Activated naive CD4-positive, alpha-beta T cell treated with anti-CD3 and anti-CD28 coated beads, Interleukin-2, amount 50 U/mL, for 72 hours (primary cell): ENCODE measurements at regions not wholly inside any gene's neighbourhood (a gene's known extent, or its start where the extent isn't known, plus 50 kb on each side); places are given as distances from the start of the nearest gene placed in this dataset.

Source experiments
- ATAC-seq, 2 donors: fragments of 150-1000 bp; cut with Tn5 transposase; 2 replicates each; pipeline ENCODE4 v1.10.0; 2021; ENCODE audit warnings: mild to moderate bottlenecking in 2 of 2, moderate library complexity in 2 of 2
- DNase-seq, 2 donors: peaks; one replicate each; pipeline ENCODE4 v3.0.0; 2021 to 2022; ENCODE audit warnings: low spot score in 2 of 2
- H3K27ac Mint-ChIP-seq, 2 donors: one replicate each; pipeline ENCODE4 v1.8.0; 2022; ENCODE audit warnings: mild to moderate bottlenecking in 2 of 2, mixed read lengths in 2 of 2
- H3K36me3 Mint-ChIP-seq, 2 donors: one replicate each; pipeline ENCODE4 v1.8.0; 2022; ENCODE audit warnings: mixed read lengths in 2 of 2
- H3K9me3 Mint-ChIP-seq, 2 donors: one replicate each; pipeline ENCODE4 v1.8.0; 2022; ENCODE audit warnings: mixed read lengths in 2 of 2

GRCh38 chr1:224486801-224487583 lies 52.4 kb upstream of the WDR26 start:
- no peak overlapping the region for H3K27ac Mint-ChIP-seq
- H3K36me3 Mint-ChIP-seq: no peaks in the 10 kb centered on the region
- ATAC-seq (no peak), DNase-seq (no peak)
- H3K9me3 Mint-ChIP-seq: no peaks in the 10 kb centered on the region

- DNase-seq (no peak), ATAC-seq (peak; percentile 89 to 95)
- H3K27ac Mint-ChIP-seq: peak overlapping the region; percentile 24 to 75
Observed at GRCh38 chr1:224488806-224489499, 54.4 kb upstream of the WDR26 start.

GRCh38 chr1:224489534-224490365 lies 55.2 kb upstream of the WDR26 start:
- DNase-seq: no peak
- Mint-ChIP-seq H3K27ac (peak overlapping the region in 1 of 2 donors; percentile 75), H3K36me3 (peaks cover 0 to 1% of the 10 kb centered on the region in 2 donors), H3K9me3 (no peaks in the 10 kb centered on the region)
- no peak for ATAC-seq

More at GRCh38 chr1:224488806-224489499, 54.4 kb upstream of the WDR26 start:
- H3K36me3 Mint-ChIP-seq: no peaks in the 10 kb centered on the region
- H3K9me3 Mint-ChIP-seq: no peaks in the 10 kb centered on the region

- Mint-ChIP-seq H3K9me3 (no peaks in the 10 kb centered on the region), H3K36me3 (peaks cover 0 to 12% of the 10 kb centered on the region in 2 donors), H3K27ac (no peak overlapping the region)
- DNase-seq (no peak), ATAC-seq (no peak)
Observed at GRCh38 chr1:224490549-224491537, 56.2 kb upstream of the WDR26 start.

GRCh38 chr1:224492015-224492414 lies 57.4 kb upstream of the WDR26 start:
- Mint-ChIP-seq H3K27ac (no peak overlapping the region), H3K36me3 (peaks cover 0 to 24% of the 10 kb centered on the region in 2 donors), H3K9me3 (peaks cover 0 to 3% of the 10 kb centered on the region in 2 donors)
- DNase-seq (no peak), ATAC-seq (no peak)

GRCh38 chr1:224492632-224493031 lies 58.0 kb upstream of the WDR26 start:
- DNase-seq: no peak
- no peak for ATAC-seq
- peaks cover 0 to 26% of the 10 kb centered on the region in 2 donors for H3K36me3 Mint-ChIP-seq
- no peak overlapping the region for H3K27ac Mint-ChIP-seq
- H3K9me3 Mint-ChIP-seq: peaks cover 0 to 5% of the 10 kb centered on the region in 2 donors

- no peak for ATAC-seq
- H3K36me3 Mint-ChIP-seq: peaks cover 0 to 26% of the 10 kb centered on the region in 2 donors
- H3K9me3 Mint-ChIP-seq: peaks cover 3 to 5% of the 10 kb centered on the region in 2 donors
- DNase-seq: no peak
- H3K27ac Mint-ChIP-seq: no peak overlapping the region
Observed at GRCh38 chr1:224493269-224493668, 58.7 kb upstream of the WDR26 start.

- Mint-ChIP-seq H3K36me3 (peaks cover 0 to 28% of the 10 kb centered on the region in 2 donors), H3K9me3 (peaks cover 3 to 5% of the 10 kb centered on the region in 2 donors), H3K27ac (no peak overlapping the region)
- DNase-seq (no peak), ATAC-seq (no peak)
Observed at GRCh38 chr1:224494343-224494742, 59.7 kb upstream of the WDR26 start.

- peak overlapping the region in 1 of 2 donors; percentile 7 for H3K27ac Mint-ChIP-seq
- peaks cover 0 to 37% of the 10 kb centered on the region in 2 donors for H3K36me3 Mint-ChIP-seq
Observed at GRCh38 chr1:224495866-224496265, 61.3 kb upstream of the WDR26 start.

GRCh38 chr1:224496826-224497225 lies 62.2 kb upstream of the WDR26 start:
- Mint-ChIP-seq H3K36me3 (peaks cover 0 to 39% of the 10 kb centered on the region in 2 donors), H3K27ac (peak overlapping the region in 1 of 2 donors; percentile 7), H3K9me3 (peaks cover 3 to 5% of the 10 kb centered on the region in 2 donors)
- ATAC-seq: no peak
- DNase-seq: no peak

More at GRCh38 chr1:224495866-224496265, 61.3 kb upstream of the WDR26 start:
- H3K9me3 Mint-ChIP-seq: peaks cover 3 to 5% of the 10 kb centered on the region in 2 donors
- ATAC-seq: no peak
- no peak for DNase-seq

- H3K36me3 Mint-ChIP-seq: peaks cover 0 to 39% of the 10 kb centered on the region in 2 donors
- peak overlapping the region; percentile 93 to 95 for H3K27ac Mint-ChIP-seq
- DNase-seq (peak in 1 of 2 donors; percentile 74), ATAC-seq (peak; percentile 96)
- peaks cover 3 to 5% of the 10 kb centered on the region in 2 donors for H3K9me3 Mint-ChIP-seq
Observed at GRCh38 chr1:224497714-224498573, 63.3 kb upstream of the WDR26 start.

GRCh38 chr1:224498574-224499170 lies 64.1 kb upstream of the WDR26 start:
- Mint-ChIP-seq H3K36me3 (peaks cover 0 to 39% of the 10 kb centered on the region in 2 donors), H3K9me3 (peaks cover 3 to 5% of the 10 kb centered on the region in 2 donors), H3K27ac (peak overlapping the region; percentile 93 to 95)
- ATAC-seq (peak; percentile 38 to 52), DNase-seq (peak in 1 of 2 donors; percentile 24)

GRCh38 chr1:224499204-224499603 lies 64.6 kb upstream of the WDR26 start:
- H3K36me3 Mint-ChIP-seq: peaks cover 0 to 39% of the 10 kb centered on the region in 2 donors
- H3K9me3 Mint-ChIP-seq: peaks cover 3 to 5% of the 10 kb centered on the region in 2 donors
- no peak for DNase-seq
- ATAC-seq: no peak
- peak overlapping the region; percentile 45 to 89 for H3K27ac Mint-ChIP-seq

- H3K27ac Mint-ChIP-seq: no peak overlapping the region
- DNase-seq: no peak
Observed at GRCh38 chr1:224500796-224501195, 66.2 kb upstream of the WDR26 start.

More at GRCh38 chr1:224500796-224501195, 66.2 kb upstream of the WDR26 start:
- Mint-ChIP-seq H3K36me3 (peaks cover 0 to 27% of the 10 kb centered on the region in 2 donors), H3K9me3 (peaks cover 3 to 5% of the 10 kb centered on the region in 2 donors)
- ATAC-seq: no peak
